Psoas muscle (tissue), 7 donors: ENCODE measurements at regions not wholly inside any gene's neighbourhood (a gene's known extent, or its start where the extent isn't known, plus 50 kb on each side); places are given as distances from the start of the nearest gene placed in this dataset.
"Not testable (repeated sequence)": the region's sequence is repeated elsewhere in the genome, so short reads cannot be mapped to it uniquely, and the experiment has no call there.

Experiments used
- ATAC-seq, 4 donors: fragments of 200-7000 bp; cut with Tn5 transposase; one replicate each; pipeline ENCODE4 v1.9.1; 2020; ENCODE audit warnings: moderate library complexity in 3 of 4, mild to moderate bottlenecking in 2 of 4
- DNase-seq, 2 donors: peaks; one replicate each; pipeline ENCODE4 v3.0.0-alpha.2; 2020
- H3K27ac ChIP-seq: fragments of 200-600 bp; one replicate; pipeline ENCODE4 v1.8.0; 2022
- H3K27me3 ChIP-seq, 3 donors: fragments of 200-600 bp in 1 of 3; one replicate each; pipeline versions ENCODE4 v1.6.1 to v1.8.0; 2013 to 2022; ENCODE audit warnings: low read length in 2 of 3, mild to moderate bottlenecking in 2 of 3, moderate library complexity in 1 of 3; ENCODE audit not compliant: insufficient read depth in 3 of 3
- H3K36me3 ChIP-seq, 2 donors: fragments of 200-600 bp in 1 of 2; one replicate each; pipeline versions ENCODE4 v1.6.1 to v1.8.0; 2013 to 2022; ENCODE audit warnings: low read depth in 1 of 2, mild to moderate bottlenecking in 1 of 2, moderate library complexity in 1 of 2; ENCODE audit not compliant: insufficient read depth in 1 of 2
- H3K4me1 ChIP-seq: fragments of 200-600 bp; one replicate; pipeline ENCODE4 v1.8.0; 2022
- H3K4me3 ChIP-seq: fragments of 200-600 bp; one replicate; pipeline ENCODE4 v1.8.0; 2022; ENCODE audit warnings: mild to moderate bottlenecking
- H3K9me3 ChIP-seq: fragments of 200-600 bp; one replicate; pipeline ENCODE4 v1.8.0; 2022
- CTCF ChIP-seq: fragments of 200-600 bp; IDR thresholded peaks from one replicate; pipeline ENCODE4 v1.8.0; 2022; ENCODE audit warnings: antibody characterized with exemption
- WGBS, 3 donors: extraction: QIAGEN DNeasy Blood & Tissue Kit; methylation state at CpG; one replicate each; pipeline versions ENCODE4 v1.1.6 to v1.1.7; 2013; 5-methylcytosine and 5-hydroxymethylcytosine counted together
- intact Hi-C, 2 donors: fragments of 100-400 bp; cut with DNase I; formaldehyde crosslinking; loops; one replicate each; pipeline versions ENCODE4 v1.11.0 to v1.14.2; 2022
- donor health status: healthy with polysubstance abuse.
- donor health status: DM: no; HTN: no; CAD: no; lungs with moderate emphysema.
- donor health status: Bipolar disorder and iron deficiency.
- donor health status: healthy.
- donor health status: DM: yes; HTN: yes; CAD: no.
- donor health status: DM: no; HTN: no; CAD: no.
- donor health status: DM: yes; HTN: yes; CAD: no.

GRCh38 chr12:9341260-9341585 lies 133.0 kb upstream of the PZP start:
- no peaks in the 10 kb centered on the region for H3K9me3 ChIP-seq
- no peak overlapping the region for H3K4me3 ChIP-seq
- ATAC-seq (no peak), DNase-seq (no peak)
- no peaks in the 10 kb centered on the region for H3K36me3 ChIP-seq
- no peak overlapping the region for H3K27ac ChIP-seq
- WGBS, 3 donors, result 92 to 96% (median 94%) methylated on average over 2 of the region's 2 CpGs
- intact Hi-C loops, result no loop called here
- H3K27me3 ChIP-seq, result no peaks in the 10 kb centered on the region
- H3K4me1 ChIP-seq, result no peaks in the 10 kb centered on the region
- TF ChIP-seq CTCF, result no peak

DNA sequence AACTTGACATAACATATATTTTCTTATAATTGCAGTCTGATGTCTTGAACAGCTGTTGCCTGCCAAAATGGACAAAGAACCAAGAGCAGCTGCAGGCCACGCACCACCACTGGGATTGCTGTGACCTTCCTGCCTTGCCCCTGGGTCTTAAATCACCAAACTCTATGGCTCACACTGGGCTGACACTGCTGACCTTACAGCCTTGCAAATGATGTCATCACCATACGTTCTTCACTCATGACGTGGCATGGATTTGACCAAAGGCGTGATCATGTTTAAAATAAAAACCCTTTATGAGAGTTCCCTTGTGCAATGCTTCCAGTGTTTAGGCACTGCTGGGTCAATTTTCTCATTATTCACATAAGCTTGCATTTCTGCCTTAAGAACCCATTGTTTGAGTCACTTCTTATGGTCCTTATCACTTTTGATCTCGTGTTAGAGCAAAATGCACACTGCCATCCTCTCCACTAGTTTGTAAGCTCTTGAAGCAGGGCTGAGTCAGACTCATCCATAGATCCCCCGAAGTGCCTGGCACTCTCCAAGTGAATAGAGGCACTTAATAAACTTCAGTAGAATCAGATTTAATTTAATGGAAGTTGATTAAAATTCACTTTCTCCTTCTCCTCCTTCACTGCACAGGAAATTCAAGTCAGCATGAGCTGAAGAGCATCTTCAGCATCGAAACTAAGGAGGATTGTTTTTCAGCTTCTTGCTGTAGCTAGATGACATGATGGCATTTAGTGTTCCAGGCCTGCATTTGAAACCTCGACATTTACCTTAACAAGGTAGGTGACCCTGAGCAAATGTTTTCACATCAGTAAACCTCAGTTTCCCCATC lies 132.4 kb upstream of the PZP start:
- no peaks in the 10 kb centered on the region for H3K9me3 ChIP-seq
- H3K4me1 ChIP-seq, result no peaks in the 10 kb centered on the region
- WGBS, 3 donors, result 49 to 56% (median 53%) methylated on average over 8 of the region's 8 CpGs
- H3K36me3 ChIP-seq, result no peaks in the 10 kb centered on the region
- intact Hi-C loops, result no loop called here
- no peak overlapping the region for H3K4me3 ChIP-seq
- no peak overlapping the region for H3K27ac ChIP-seq
- no peak for TF ChIP-seq CTCF
- no peaks in the 10 kb centered on the region for H3K27me3 ChIP-seq
- ATAC-seq, result no peak
- DNase-seq, result no peak

DNA sequence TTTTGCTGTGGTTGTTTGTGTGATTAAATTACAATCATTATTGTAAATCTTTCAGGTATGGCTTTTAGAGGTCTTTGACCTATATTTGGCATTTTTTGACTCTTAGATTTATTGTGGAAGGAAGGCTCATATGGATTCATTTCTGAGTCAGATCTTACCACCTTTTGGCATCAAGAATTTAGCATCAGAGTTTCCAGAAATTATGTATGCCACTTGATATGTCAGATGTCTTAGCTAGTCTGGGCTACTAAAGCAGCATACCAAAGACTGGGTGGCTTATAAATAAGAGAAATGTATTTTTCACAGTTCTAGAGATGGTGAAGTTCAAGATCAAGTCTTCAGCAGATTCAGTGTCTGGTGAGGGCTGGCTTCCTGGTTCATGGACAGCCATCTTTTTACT lies 129.5 kb upstream of the PZP start:
- Histone ChIP-seq H3K4me1 (no peaks in the 10 kb centered on the region), H3K4me3 (no peak overlapping the region), H3K27me3 (no peaks in the 10 kb centered on the region), H3K36me3 (no peaks in the 10 kb centered on the region), H3K9me3 (no peaks in the 10 kb centered on the region), H3K27ac (no peak overlapping the region)
- intact Hi-C loops, result no loop called here
- no peak for TF ChIP-seq CTCF
- ATAC-seq, result no peak
- no peak for DNase-seq

DNA sequence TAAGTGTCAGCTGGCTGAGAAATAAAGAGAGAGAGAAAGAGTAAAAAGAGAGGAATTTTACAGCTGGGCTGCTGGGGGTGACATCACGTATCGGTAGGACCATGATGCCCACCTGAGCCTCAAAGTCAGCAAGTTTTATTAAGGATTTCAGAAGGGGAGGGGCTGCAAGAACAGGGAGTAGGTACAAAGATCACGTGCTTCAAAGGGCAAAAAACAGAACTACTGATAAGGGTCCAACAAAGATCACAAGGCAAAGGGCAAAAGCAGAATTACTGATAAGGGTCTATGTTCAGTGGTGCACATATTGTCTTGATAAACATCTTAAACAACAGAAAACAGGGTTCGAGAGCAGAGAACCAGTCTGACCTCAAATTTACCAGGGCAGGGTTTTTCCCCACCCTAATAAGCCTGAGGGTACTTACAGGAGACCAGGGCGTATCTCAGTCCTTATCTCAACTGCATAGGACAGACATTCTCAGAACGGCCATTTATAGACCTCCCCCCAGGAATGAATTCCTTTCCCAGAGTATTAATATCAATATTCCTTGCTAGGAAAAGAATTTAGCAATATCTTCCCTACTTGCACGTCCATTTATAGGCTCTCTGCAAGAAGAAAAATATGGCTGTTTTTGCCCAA lies 128.3 kb upstream of the PZP start:
- WGBS, 3 donors, result 90 to 93% (median 90%) methylated on average over 7 of the region's 7 CpGs
- DNase-seq, H3K36me3 ChIP-seq, H3K4me3 ChIP-seq, intact Hi-C loops, H3K4me1 ChIP-seq, H3K9me3 ChIP-seq, H3K27me3 ChIP-seq, H3K27ac ChIP-seq, ATAC-seq: not testable (repeated sequence)

GRCh38 chr12:9335867-9336266 lies 127.7 kb upstream of the PZP start:
- intact Hi-C loops, result no loop called here
- Histone ChIP-seq H3K4me1 (no peaks in the 10 kb centered on the region), H3K27ac (no peak overlapping the region), H3K36me3 (no peaks in the 10 kb centered on the region), H3K27me3 (no peaks in the 10 kb centered on the region), H3K9me3 (no peaks in the 10 kb centered on the region), H3K4me3 (no peak overlapping the region)
- DNase-seq (no peak), ATAC-seq (no peak)
- WGBS, 3 donors, result 46 to 57% (median 55%) methylated on average over 5 of the region's 5 CpGs
- no peak for TF ChIP-seq CTCF
